ENCODE measurements at regions not wholly inside any gene's neighbourhood (a gene's known extent, or its start where the extent isn't known, plus 50 kb on each side); places are given as distances from the start of the nearest gene placed in this dataset.

- no peak for TF ChIP-seq CTCF (IDR thresholded peaks at IDR 0.05)
- no peak for TF ChIP-seq POLR2A (IDR thresholded peaks at IDR 0.05)
- TF ChIP-seq POLR2AphosphoS5 (IDR thresholded peaks at IDR 0.05) = no peak
- no peak for TF ChIP-seq EP300 (IDR thresholded peaks at IDR 0.05)
Observed at GRCh38 chr6:156161471-156161870, 615.7 kb upstream of the ARID1B start.

Measured in stomach (tissue), 4 donors.